Tibial nerve (tissue), 4 donors: ENCODE measurements at regions not wholly inside any gene's neighbourhood (a gene's known extent, or its start where the extent isn't known, plus 50 kb on each side); places are given as distances from the start of the nearest gene placed in this dataset.

ENCODE experiments used
- EP300 ChIP-seq, 2 donors: sonication (generic); formaldehyde crosslinking; IDR thresholded peaks; one replicate each; pipeline ENCODE4 v1.6.1; 2017; ENCODE audit warnings: antibody characterized with exemption in 2 of 2, mild to moderate bottlenecking in 1 of 2
- POLR2A ChIP-seq, 2 donors: fragments of 450-650 bp; IDR thresholded peaks; one replicate each; pipeline ENCODE4 v1.6.1; 2017; ENCODE audit warnings: antibody characterized with exemption in 2 of 2, mild to moderate bottlenecking in 2 of 2, moderate library complexity in 2 of 2
- TF ChIP-seq, protein P1 (sequence below), 5 experiments: fragments of 200-600 bp in 3 of 5; fragments of 450-650 bp in 2 of 5; sonication (generic) in 3 of 5; IDR thresholded peaks; one replicate each; pipeline ENCODE4 v1.5.1; 2016 to 2019; ENCODE audit warnings: antibody characterized with exemption in 5 of 5, mild to moderate bottlenecking in 3 of 5, moderate library complexity in 2 of 5

DNA sequence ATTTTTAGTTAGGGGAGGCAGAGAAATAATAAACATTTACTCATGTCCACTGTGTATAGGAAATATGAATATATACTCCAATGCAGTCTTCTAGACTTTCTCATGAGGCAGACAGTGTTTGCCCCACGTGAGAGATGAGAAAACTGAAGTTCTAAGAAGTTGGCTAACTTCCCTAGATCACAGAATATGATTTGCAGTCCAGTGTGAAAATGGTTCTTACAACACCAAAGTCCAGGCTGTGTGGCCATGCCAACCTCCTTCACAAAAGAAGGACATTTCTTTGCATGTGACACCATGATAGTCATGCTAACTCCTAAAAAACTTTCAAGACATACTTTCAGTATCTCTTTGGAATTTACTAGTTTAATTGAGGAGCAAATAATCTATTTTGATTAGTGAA is 143.7 kb downstream of the IRS1 start:
- TF ChIP-seq EP300 (IDR thresholded peaks at IDR 0.05) (peak in 1 of 2 donors; percentile 13), POLR2A (IDR thresholded peaks at IDR 0.05) (no peak)
- TF ChIP-seq, protein P1, sequence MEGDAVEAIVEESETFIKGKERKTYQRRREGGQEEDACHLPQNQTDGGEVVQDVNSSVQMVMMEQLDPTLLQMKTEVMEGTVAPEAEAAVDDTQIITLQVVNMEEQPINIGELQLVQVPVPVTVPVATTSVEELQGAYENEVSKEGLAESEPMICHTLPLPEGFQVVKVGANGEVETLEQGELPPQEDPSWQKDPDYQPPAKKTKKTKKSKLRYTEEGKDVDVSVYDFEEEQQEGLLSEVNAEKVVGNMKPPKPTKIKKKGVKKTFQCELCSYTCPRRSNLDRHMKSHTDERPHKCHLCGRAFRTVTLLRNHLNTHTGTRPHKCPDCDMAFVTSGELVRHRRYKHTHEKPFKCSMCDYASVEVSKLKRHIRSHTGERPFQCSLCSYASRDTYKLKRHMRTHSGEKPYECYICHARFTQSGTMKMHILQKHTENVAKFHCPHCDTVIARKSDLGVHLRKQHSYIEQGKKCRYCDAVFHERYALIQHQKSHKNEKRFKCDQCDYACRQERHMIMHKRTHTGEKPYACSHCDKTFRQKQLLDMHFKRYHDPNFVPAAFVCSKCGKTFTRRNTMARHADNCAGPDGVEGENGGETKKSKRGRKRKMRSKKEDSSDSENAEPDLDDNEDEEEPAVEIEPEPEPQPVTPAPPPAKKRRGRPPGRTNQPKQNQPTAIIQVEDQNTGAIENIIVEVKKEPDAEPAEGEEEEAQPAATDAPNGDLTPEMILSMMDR (IDR thresholded peaks at IDR 0.05) = no peak
